Endothelial cell of umbilical vein (primary cell): ENCODE measurements at regions not wholly inside any gene's neighbourhood (a gene's known extent, or its start where the extent isn't known, plus 50 kb on each side); places are given as distances from the start of the nearest gene placed in this dataset.

Source experiments
- BruUV-seq: library from RNA; stranded (reverse); fragments of 400-500 nt; replicated peaks from 2 replicates; lab custom pipeline; 2021; lab: Mats Ljungman, UMichigan
- CTCF ChIA-PET: fragments of 300-600, 350-600 bp; sonication (Branson Sonifier 250); formaldehyde crosslinking; loops from one replicate; lab custom pipeline; 2021; ENCODE audit warnings: antibody characterized with exemption, inconsistent platforms; lab: Charles Lee
- POLR2A ChIA-PET: fragments of 300-600, 350-600 bp; sonication (Branson Sonifier 250); formaldehyde crosslinking; loops from one replicate; lab custom pipeline; 2021; ENCODE audit warnings: antibody characterized with exemption, inconsistent platforms; lab: Charles Lee
- DNase-seq: peaks from one replicate; pipeline ENCODE4 v3.0.0-alpha.2; 2011; ENCODE audit warnings: low read depth, low spot score
- FAIRE-seq: peaks from 2 replicates; lab custom pipeline; 2011; peaks lifted over from hg19 to GRCh38; lab: Jason Lieb, UNC
- H2AFZ ChIP-seq: 2 replicates; pipeline ENCODE4 v1.6.0; 2012; ENCODE audit warnings: low read depth, low read length, control low read depth, inconsistent platforms
- H3K27ac ChIP-seq: 2 replicates; pipeline ENCODE4 v1.5.1; 2011; ENCODE audit warnings: low read depth, mild to moderate bottlenecking, control low read depth, low read length, moderate library complexity; ENCODE audit not compliant: insufficient read depth
- H3K27me3 ChIP-seq, 2 experiments: 2 replicates each; pipeline versions ENCODE4 v1.6.0 to v1.6.1; 2011; ENCODE audit warnings: low read length in 2 of 2, mixed read lengths in 1 of 2; ENCODE audit not compliant: control insufficient read depth in 2 of 2, insufficient read depth in 2 of 2
- H3K36me3 ChIP-seq, 2 experiments: 2 replicates in 1 of 2; 3 replicates in 1 of 2; pipeline ENCODE4 v1.5.1; 2011; ENCODE audit warnings: low read length in 2 of 2, mild to moderate bottlenecking in 1 of 2, moderate library complexity in 1 of 2; ENCODE audit not compliant: control insufficient read depth in 2 of 2, insufficient read depth in 2 of 2; ENCODE audit errors: extremely low read depth in 1 of 2
- H3K4me1 ChIP-seq: 3 replicates; pipeline ENCODE4 v1.5.1; 2011; ENCODE audit warnings: mild to moderate bottlenecking, low read length; ENCODE audit not compliant: control insufficient read depth, insufficient read depth; ENCODE audit errors: extremely low read depth
- H3K4me2 ChIP-seq: 2 replicates; pipeline ENCODE4 v1.6.1; 2011; ENCODE audit warnings: low read length, control low read depth, mixed read lengths; ENCODE audit not compliant: insufficient read depth
- H3K4me3 ChIP-seq, 3 experiments: fragments of 200-600 bp in 1 of 3; sonication (generic), shearing (Covaris generic) in 1 of 3; replicated peaks in 1 of 3; 2 replicates each; pipeline ENCODE4 v1.5.1; 2011 to 2016; ENCODE audit warnings: control low read depth in 3 of 3, low read length in 3 of 3, mild to moderate bottlenecking in 2 of 3, inconsistent platforms in 1 of 3, low read depth in 1 of 3, moderate library complexity in 1 of 3; ENCODE audit not compliant: insufficient read depth in 1 of 3
- H3K79me2 ChIP-seq: 2 replicates; pipeline ENCODE4 v1.6.0; 2012; ENCODE audit warnings: low read length, inconsistent platforms; ENCODE audit not compliant: control insufficient read depth, insufficient read depth
- H3K9ac ChIP-seq: replicated peaks from 2 replicates; pipeline ENCODE3; 2011; ENCODE audit warnings: low read length, control low read depth; ENCODE audit not compliant: insufficient read depth; ENCODE audit errors: extremely low read depth
- H3K9me1 ChIP-seq: replicated peaks from 3 replicates; pipeline ENCODE4 v1.6.0; 2011; ENCODE audit warnings: mild to moderate bottlenecking, low read length; ENCODE audit not compliant: control insufficient read depth, insufficient read depth; ENCODE audit errors: extremely low read depth
- H3K9me3 ChIP-seq: replicated peaks from 2 replicates; pipeline ENCODE4 v1.5.1; 2012; ENCODE audit warnings: low read length, inconsistent platforms; ENCODE audit not compliant: control insufficient read depth, insufficient read depth
- H4K20me1 ChIP-seq: replicated peaks from 2 replicates; pipeline ENCODE3; 2011; ENCODE audit warnings: mild to moderate bottlenecking, low read length; ENCODE audit not compliant: control insufficient read depth, insufficient read depth; ENCODE audit errors: extremely low read depth
- EZH2 ChIP-seq: IDR thresholded peaks from 2 replicates; pipeline ENCODE4 v1.6.1; 2012; ENCODE audit warnings: borderline replicate concordance, low read depth, mild to moderate bottlenecking, moderate library complexity, low read length, inconsistent platforms; ENCODE audit not compliant: severe bottlenecking
- GATA2 ChIP-seq: IDR thresholded peaks from 2 replicates; pipeline ENCODE4 v1.7.0; 2011; ENCODE audit warnings: low read depth, mild to moderate bottlenecking, moderate library complexity, mixed read lengths, low read length; ENCODE audit not compliant: insufficient read length, insufficient read depth
- JUN ChIP-seq: IDR thresholded peaks from 2 replicates; pipeline ENCODE4 v1.6.1; 2011; ENCODE audit warnings: borderline replicate concordance, low read depth; ENCODE audit not compliant: insufficient read length, insufficient read depth
- MYC ChIP-seq: IDR thresholded peaks from one replicate; pipeline ENCODE4 v1.6.1; 2011; ENCODE audit warnings: mild to moderate bottlenecking, low read depth, low read length
- POLR2A ChIP-seq: IDR thresholded peaks from 2 replicates; pipeline ENCODE4 v1.6.1; 2012; ENCODE audit warnings: low read depth, mild to moderate bottlenecking, control low read depth, low read length
- POLR2AphosphoS5 ChIP-seq: IDR thresholded peaks from 2 replicates; pipeline ENCODE4 v1.6.1; 2012; ENCODE audit warnings: low read depth, mild to moderate bottlenecking, control low read depth, low read length, moderate library complexity; ENCODE audit not compliant: insufficient read depth
- dilution Hi-C: fragments of 300-500 bp; cut with MboI; formaldehyde crosslinking; loops from one replicate; pipeline ENCODE4 v1.15.0; 2019; ENCODE audit warnings: low sequenced_read_pairs; ENCODE audit not compliant: extremely low pct_ligation_motif_present
- intact Hi-C: fragments of 100-400 bp; cut with micrococcal nuclease; formaldehyde crosslinking; loops from one replicate; pipeline ENCODE4 v1.10.0; 2022
- TF ChIP-seq, protein P1 (sequence below): IDR thresholded peaks from 2 replicates; pipeline ENCODE4 v1.6.1; 2011; ENCODE audit not compliant: insufficient read depth, insufficient read length

GRCh38 chr11:116192509-116193210 is 580.1 kb downstream of the BUD13 start:
- no peaks in the 10 kb centered on the region for H3K9me1 ChIP-seq
- DNase-seq (no peak), FAIRE-seq (no peak)
- no peak overlapping the region for H3K4me3 ChIP-seq
- H3K27me3 ChIP-seq: no peaks in the 10 kb centered on the region
- no peaks in the 10 kb centered on the region for H3K4me1 ChIP-seq
- intact Hi-C loops (no loop called here), dilution Hi-C loops (no loop called here)
- TF ChIP-seq POLR2A: no peak
- no peak for TF ChIP-seq EZH2
- TF ChIP-seq GATA2: no peak
- TF ChIP-seq MYC: no peak
- no peak for TF ChIP-seq POLR2AphosphoS5
- no peak for TF ChIP-seq JUN
- H3K9ac ChIP-seq: no peak overlapping the region
- H3K27ac ChIP-seq: no peak overlapping the region
- CTCF ChIA-PET: interaction anchor here (1.8 kb wide), 1 partner anchor 24 kb away, joined by 6 read pairs; no protein-coding TSS in a partner anchor
- no peak overlapping the region for H2AFZ ChIP-seq
- no peaks in the 10 kb centered on the region for H3K36me3 ChIP-seq
- H3K9me3 ChIP-seq: no peaks in the 10 kb centered on the region
- POLR2A ChIA-PET: no interaction called here
- H3K79me2 ChIP-seq: no peaks in the 10 kb centered on the region
- BruUV-seq: no TSS peak
- no peak overlapping the region for H3K4me2 ChIP-seq
- H4K20me1 ChIP-seq: no peaks in the 10 kb centered on the region

GRCh38 chr11:116190861-116191260 is 581.9 kb downstream of the BUD13 start:
- Histone ChIP-seq H3K36me3 (no peaks in the 10 kb centered on the region), H3K27ac (no peak overlapping the region), H3K4me3 (no peak overlapping the region), H4K20me1 (no peaks in the 10 kb centered on the region), H3K9ac (no peak overlapping the region), H3K4me1 (no peaks in the 10 kb centered on the region), H2AFZ (no peak overlapping the region), H3K27me3 (no peaks in the 10 kb centered on the region), H3K9me3 (no peaks in the 10 kb centered on the region), H3K79me2 (no peaks in the 10 kb centered on the region), H3K4me2 (no peak overlapping the region), H3K9me1 (no peaks in the 10 kb centered on the region)
- no TSS peak for BruUV-seq
- TF ChIP-seq MYC (no peak), GATA2 (no peak), JUN (no peak), POLR2AphosphoS5 (no peak), POLR2A (no peak)
- TF ChIP-seq, protein P1, sequence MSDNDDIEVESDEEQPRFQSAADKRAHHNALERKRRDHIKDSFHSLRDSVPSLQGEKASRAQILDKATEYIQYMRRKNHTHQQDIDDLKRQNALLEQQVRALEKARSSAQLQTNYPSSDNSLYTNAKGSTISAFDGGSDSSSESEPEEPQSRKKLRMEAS: no peak
- CTCF ChIA-PET: interaction anchor here (1.1 kb wide), 1 partner anchor 26 kb away, joined by 5 read pairs; no protein-coding TSS in a partner anchor
- DNase-seq (no peak), FAIRE-seq (no peak)
- dilution Hi-C loops (no loop called here), intact Hi-C loops (no loop called here)
- POLR2A ChIA-PET: no interaction called here
